Smooth muscle cell (in vitro differentiated cells): ENCODE measurements at regions not wholly inside any gene's neighbourhood (a gene's known extent, or its start where the extent isn't known, plus 50 kb on each side); places are given as distances from the start of the nearest gene placed in this dataset.

Experiments used
- DNase-seq: peaks from one replicate; lab custom pipeline; 2025; ENCODE audit not compliant: unreplicated experiment; lab: John Stamatoyannopoulos, UW
- H2AFZ ChIP-seq: fragments of 200-600 bp; sonication (generic); 2 replicates; pipeline ENCODE4 v1.6.0; 2016; ENCODE audit warnings: antibody characterized with exemption, low read depth, mild to moderate bottlenecking
- H3F3A ChIP-seq: fragments of 200-600 bp; sonication (generic); 2 replicates; pipeline ENCODE4 v1.6.0; 2017; ENCODE audit warnings: antibody characterized with exemption, low read depth
- H3K27ac ChIP-seq: fragments of 200-600 bp; sonication (generic); 2 replicates; pipeline ENCODE4 v1.5.1; 2016; ENCODE audit warnings: low read depth, mild to moderate bottlenecking
- H3K27me3 ChIP-seq: fragments of 200-600 bp; sonication (generic); 2 replicates; pipeline ENCODE4 v1.6.1; 2016; ENCODE audit warnings: low read depth, mild to moderate bottlenecking
- H3K36me3 ChIP-seq: fragments of 200-600 bp; sonication (generic); 2 replicates; pipeline ENCODE4 v1.5.1; 2016; ENCODE audit warnings: low read depth
- H3K4me1 ChIP-seq: fragments of 200-600 bp; sonication (generic); 2 replicates; pipeline ENCODE4 v1.5.1; 2016; ENCODE audit warnings: low read depth
- H3K4me2 ChIP-seq: fragments of 200-600 bp; sonication (generic); 2 replicates; pipeline ENCODE4 v1.6.0; 2016; ENCODE audit warnings: mild to moderate bottlenecking
- H3K4me3 ChIP-seq: fragments of 200-600 bp; sonication (generic); 2 replicates; pipeline ENCODE4 v1.5.1; 2016; ENCODE audit warnings: mild to moderate bottlenecking
- H3K79me2 ChIP-seq: fragments of 200-600 bp; sonication (generic); 2 replicates; pipeline ENCODE4 v1.6.0; 2016; ENCODE audit warnings: low read depth, mild to moderate bottlenecking
- H3K9ac ChIP-seq: fragments of 200-600 bp; sonication (generic); 2 replicates; pipeline ENCODE4 v1.6.0; 2016; ENCODE audit warnings: low read depth
- H3K9me3 ChIP-seq: fragments of 200-600 bp; sonication (generic); replicated peaks from 2 replicates; pipeline ENCODE4 v1.5.1; 2016; ENCODE audit warnings: low read depth
- H4K20me1 ChIP-seq: fragments of 200-600 bp; sonication (generic); 2 replicates; pipeline ENCODE4 v1.6.0; 2016; ENCODE audit warnings: low read depth
- WGBS: methylation state at CpG from one replicate; pipeline ENCODE4 v1.1.7; 2016; ENCODE audit warnings: low lambda C conversion rate; 5-methylcytosine and 5-hydroxymethylcytosine counted together
- TF ChIP-seq, protein P1 (sequence below): fragments of 200-600 bp; sonication (generic); IDR thresholded peaks from 2 replicates; pipeline ENCODE4 v1.5.1; 2017; ENCODE audit warnings: borderline replicate concordance, mild to moderate bottlenecking, antibody characterized with exemption; ENCODE audit not compliant: insufficient read depth, poor library complexity, severe bottlenecking

GRCh38 chrX:124699876-124700275 is 353.5 kb downstream of the SH2D1A start:
- Histone ChIP-seq H3F3A (no peaks in the 10 kb centered on the region), H3K4me3 (no peak overlapping the region), H3K9me3 (no peaks in the 10 kb centered on the region), H3K36me3 (no peaks in the 10 kb centered on the region), H3K4me2 (no peak overlapping the region), H3K9ac (no peak overlapping the region), H3K27ac (no peak overlapping the region), H4K20me1 (no peaks in the 10 kb centered on the region), H3K4me1 (no peaks in the 10 kb centered on the region), H2AFZ (no peak overlapping the region), H3K27me3 (no peaks in the 10 kb centered on the region), H3K79me2 (no peaks in the 10 kb centered on the region)
- no peak for DNase-seq
- 51% methylated on average over 2 of the region's 2 CpGs for whole genome bisulfite sequencing
- TF ChIP-seq, protein P1, sequence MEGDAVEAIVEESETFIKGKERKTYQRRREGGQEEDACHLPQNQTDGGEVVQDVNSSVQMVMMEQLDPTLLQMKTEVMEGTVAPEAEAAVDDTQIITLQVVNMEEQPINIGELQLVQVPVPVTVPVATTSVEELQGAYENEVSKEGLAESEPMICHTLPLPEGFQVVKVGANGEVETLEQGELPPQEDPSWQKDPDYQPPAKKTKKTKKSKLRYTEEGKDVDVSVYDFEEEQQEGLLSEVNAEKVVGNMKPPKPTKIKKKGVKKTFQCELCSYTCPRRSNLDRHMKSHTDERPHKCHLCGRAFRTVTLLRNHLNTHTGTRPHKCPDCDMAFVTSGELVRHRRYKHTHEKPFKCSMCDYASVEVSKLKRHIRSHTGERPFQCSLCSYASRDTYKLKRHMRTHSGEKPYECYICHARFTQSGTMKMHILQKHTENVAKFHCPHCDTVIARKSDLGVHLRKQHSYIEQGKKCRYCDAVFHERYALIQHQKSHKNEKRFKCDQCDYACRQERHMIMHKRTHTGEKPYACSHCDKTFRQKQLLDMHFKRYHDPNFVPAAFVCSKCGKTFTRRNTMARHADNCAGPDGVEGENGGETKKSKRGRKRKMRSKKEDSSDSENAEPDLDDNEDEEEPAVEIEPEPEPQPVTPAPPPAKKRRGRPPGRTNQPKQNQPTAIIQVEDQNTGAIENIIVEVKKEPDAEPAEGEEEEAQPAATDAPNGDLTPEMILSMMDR, result no peak

DNA sequence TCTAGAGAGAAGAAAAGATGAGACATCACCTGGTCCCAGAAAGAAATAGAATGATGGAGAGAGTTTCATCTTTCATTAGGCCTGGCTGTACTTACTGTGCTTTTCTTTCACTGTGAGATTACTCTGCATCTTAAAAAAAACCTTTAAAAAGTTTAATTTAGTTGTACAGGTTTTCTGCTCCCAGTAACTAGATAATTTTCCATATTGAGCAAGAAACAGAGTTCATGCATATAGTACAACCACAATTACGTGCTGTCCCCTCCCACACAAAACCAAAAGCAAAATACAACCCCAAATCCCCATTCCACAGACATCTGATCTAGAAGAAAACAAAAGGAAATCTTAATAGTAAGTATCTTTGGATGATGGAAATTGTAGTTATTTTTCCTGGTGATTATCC is 371.2 kb downstream of the SH2D1A start:
- Histone ChIP-seq H3K4me2 (no peak overlapping the region), H3K27ac (no peak overlapping the region), H3K9ac (no peak overlapping the region), H4K20me1 (no peaks in the 10 kb centered on the region), H3K36me3 (no peaks in the 10 kb centered on the region), H3K9me3 (no peaks in the 10 kb centered on the region), H3K4me3 (no peak overlapping the region), H3K79me2 (no peaks in the 10 kb centered on the region), H3K27me3 (no peaks in the 10 kb centered on the region), H3K4me1 (no peaks in the 10 kb centered on the region), H2AFZ (no peak overlapping the region), H3F3A (no peaks in the 10 kb centered on the region)
- TF ChIP-seq, protein P1, result no peak
- WGBS, result 27% methylated on average over 1 of the region's 1 CpG
- DNase-seq, result no peak

- Histone ChIP-seq H3K4me2 (no peak overlapping the region), H3K4me1 (no peaks in the 10 kb centered on the region), H4K20me1 (no peaks in the 10 kb centered on the region), H3K79me2 (no peaks in the 10 kb centered on the region), H2AFZ (no peak overlapping the region), H3K36me3 (no peaks in the 10 kb centered on the region), H3K9me3 (no peaks in the 10 kb centered on the region), H3K4me3 (no peak overlapping the region), H3F3A (no peaks in the 10 kb centered on the region), H3K27me3 (no peaks in the 10 kb centered on the region), H3K9ac (no peak overlapping the region), H3K27ac (no peak overlapping the region)
- DNase-seq, result no peak
- WGBS, result 66% methylated on average over 2 of the region's 2 CpGs
- TF ChIP-seq, protein P1, result no peak
These were observed 372.7 kb downstream of the SH2D1A start for GRCh38 chrX:124719060-124719459.

- Histone ChIP-seq H3K27me3 (no peaks in the 10 kb centered on the region), H3K36me3 (no peaks in the 10 kb centered on the region), H4K20me1 (no peaks in the 10 kb centered on the region), H3K79me2 (no peaks in the 10 kb centered on the region), H2AFZ (no peak overlapping the region), H3K9ac (no peak overlapping the region), H3K4me2 (no peak overlapping the region), H3K9me3 (no peaks in the 10 kb centered on the region), H3K4me3 (no peak overlapping the region), H3K4me1 (no peaks in the 10 kb centered on the region), H3K27ac (no peak overlapping the region), H3F3A (no peaks in the 10 kb centered on the region)
- 82% methylated on average over 2 of the region's 2 CpGs for WGBS
- TF ChIP-seq, protein P1, result no peak
- DNase-seq, result no peak
These were observed 374.2 kb downstream of the SH2D1A start for GRCh38 chrX:124720532-124720931.
